ENCODE measurements at regions not wholly inside any gene's neighbourhood (a gene's known extent, or its start where the extent isn't known, plus 50 kb on each side); places are given as distances from the start of the nearest gene placed in this dataset.

DNA sequence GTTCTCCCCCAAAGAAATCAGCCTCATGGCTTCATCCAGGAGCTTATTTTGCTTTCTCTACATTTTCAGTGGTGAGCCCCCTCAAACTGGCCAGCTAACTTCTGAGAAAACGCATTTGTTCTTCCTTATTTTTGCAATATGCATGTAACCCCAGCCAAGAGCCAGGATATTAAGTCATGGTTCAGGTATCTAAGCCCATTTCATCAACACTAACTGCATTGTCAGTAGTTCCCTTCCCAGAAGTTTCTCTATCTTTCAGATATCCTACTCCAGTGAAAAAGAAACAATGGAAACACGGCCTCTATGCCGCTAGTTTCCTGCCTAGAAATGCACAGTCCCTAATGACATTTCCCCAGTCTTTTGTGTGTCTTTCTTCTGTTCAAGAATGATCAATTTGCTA lies 102.8 kb upstream of the RASSF8 start:
- Histone ChIP-seq H3K36me3 (no peaks in the 10 kb centered on the region), H3K9me3 (no peaks in the 10 kb centered on the region), H3K4me3 (no peak overlapping the region), H3K27ac (no peak overlapping the region), H3K4me1 (no peaks in the 10 kb centered on the region), H3K27me3 (no peaks in the 10 kb centered on the region)
- TF ChIP-seq, protein P1, sequence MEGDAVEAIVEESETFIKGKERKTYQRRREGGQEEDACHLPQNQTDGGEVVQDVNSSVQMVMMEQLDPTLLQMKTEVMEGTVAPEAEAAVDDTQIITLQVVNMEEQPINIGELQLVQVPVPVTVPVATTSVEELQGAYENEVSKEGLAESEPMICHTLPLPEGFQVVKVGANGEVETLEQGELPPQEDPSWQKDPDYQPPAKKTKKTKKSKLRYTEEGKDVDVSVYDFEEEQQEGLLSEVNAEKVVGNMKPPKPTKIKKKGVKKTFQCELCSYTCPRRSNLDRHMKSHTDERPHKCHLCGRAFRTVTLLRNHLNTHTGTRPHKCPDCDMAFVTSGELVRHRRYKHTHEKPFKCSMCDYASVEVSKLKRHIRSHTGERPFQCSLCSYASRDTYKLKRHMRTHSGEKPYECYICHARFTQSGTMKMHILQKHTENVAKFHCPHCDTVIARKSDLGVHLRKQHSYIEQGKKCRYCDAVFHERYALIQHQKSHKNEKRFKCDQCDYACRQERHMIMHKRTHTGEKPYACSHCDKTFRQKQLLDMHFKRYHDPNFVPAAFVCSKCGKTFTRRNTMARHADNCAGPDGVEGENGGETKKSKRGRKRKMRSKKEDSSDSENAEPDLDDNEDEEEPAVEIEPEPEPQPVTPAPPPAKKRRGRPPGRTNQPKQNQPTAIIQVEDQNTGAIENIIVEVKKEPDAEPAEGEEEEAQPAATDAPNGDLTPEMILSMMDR (IDR thresholded peaks at IDR 0.05): no peak
- TF ChIP-seq POLR2A (IDR thresholded peaks at IDR 0.05): no peak
- 70% methylated on average over 3 of the region's 3 CpGs for WGBS (ENCODE audit: insufficient coverage, low coverage, low lambda C conversion rate, missing lambda C conversion rate)
- ATAC-seq: no peak
- no peak for DNase-seq
- intact Hi-C loops (cut with DNase I): no loop called here

DNA sequence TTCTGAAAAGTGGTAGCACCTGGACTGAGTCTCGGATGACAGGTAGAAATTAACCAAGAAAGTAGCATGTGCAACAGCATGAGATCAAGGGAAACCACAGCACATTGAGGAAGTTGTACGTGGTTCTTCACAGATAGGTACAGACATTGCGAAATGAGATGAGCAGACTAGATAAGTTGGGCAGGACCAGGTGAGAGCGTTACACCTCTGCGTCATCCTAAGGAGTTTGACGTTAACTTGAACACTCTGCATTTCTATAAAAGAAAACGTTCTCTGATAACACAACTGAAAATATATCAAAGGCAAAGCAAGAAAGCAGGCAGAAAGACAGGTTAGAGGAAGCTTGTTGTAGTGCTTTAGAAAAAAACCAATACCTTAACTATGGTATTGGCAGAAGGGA lies 98.5 kb upstream of the RASSF8 start:
- H3K4me1 ChIP-seq: no peaks in the 10 kb centered on the region
- no peaks in the 10 kb centered on the region for H3K9me3 ChIP-seq
- no peak overlapping the region for H3K27ac ChIP-seq
- TF ChIP-seq, protein P1 (IDR thresholded peaks at IDR 0.05): no peak
- TF ChIP-seq POLR2A (IDR thresholded peaks at IDR 0.05): no peak
- no peak for ATAC-seq
- H3K4me3 ChIP-seq: no peak overlapping the region
- intact Hi-C loops (cut with DNase I): no loop called here
- no peak for DNase-seq
- no peaks in the 10 kb centered on the region for H3K36me3 ChIP-seq
- WGBS (ENCODE audit: insufficient coverage, low coverage, low lambda C conversion rate, missing lambda C conversion rate): 49% methylated on average over 7 of the region's 7 CpGs
- H3K27me3 ChIP-seq: no peaks in the 10 kb centered on the region

DNA sequence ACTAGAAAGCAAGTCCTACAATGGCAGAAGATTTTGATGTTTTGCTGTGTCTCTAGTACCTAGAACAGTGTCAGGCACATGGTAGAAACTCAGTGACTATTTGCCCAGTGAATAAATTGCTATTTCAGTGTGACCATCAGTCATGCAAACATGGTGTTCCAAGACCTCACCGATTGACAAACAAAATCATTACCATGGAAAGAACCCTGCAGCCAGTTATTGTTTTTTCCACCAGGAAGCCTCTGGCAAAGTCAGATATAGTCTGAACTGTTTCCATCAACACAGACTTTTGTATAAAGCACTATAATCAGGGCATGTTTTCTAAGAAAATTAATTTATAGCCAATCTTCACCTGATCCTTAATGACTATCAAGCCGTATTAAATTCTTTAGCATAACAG lies 97.3 kb upstream of the RASSF8 start:
- Histone ChIP-seq H3K36me3 (no peaks in the 10 kb centered on the region), H3K4me3 (no peak overlapping the region), H3K27ac (no peak overlapping the region), H3K9me3 (no peaks in the 10 kb centered on the region), H3K4me1 (no peaks in the 10 kb centered on the region), H3K27me3 (no peaks in the 10 kb centered on the region)
- 64% methylated on average over 2 of the region's 2 CpGs for WGBS (ENCODE audit: insufficient coverage, low coverage, low lambda C conversion rate, missing lambda C conversion rate)
- DNase-seq (no peak), ATAC-seq (no peak)
- intact Hi-C loops (cut with DNase I): no loop called here
- TF ChIP-seq POLR2A (IDR thresholded peaks at IDR 0.05): no peak
- TF ChIP-seq, protein P1 (IDR thresholded peaks at IDR 0.05): no peak

DNA sequence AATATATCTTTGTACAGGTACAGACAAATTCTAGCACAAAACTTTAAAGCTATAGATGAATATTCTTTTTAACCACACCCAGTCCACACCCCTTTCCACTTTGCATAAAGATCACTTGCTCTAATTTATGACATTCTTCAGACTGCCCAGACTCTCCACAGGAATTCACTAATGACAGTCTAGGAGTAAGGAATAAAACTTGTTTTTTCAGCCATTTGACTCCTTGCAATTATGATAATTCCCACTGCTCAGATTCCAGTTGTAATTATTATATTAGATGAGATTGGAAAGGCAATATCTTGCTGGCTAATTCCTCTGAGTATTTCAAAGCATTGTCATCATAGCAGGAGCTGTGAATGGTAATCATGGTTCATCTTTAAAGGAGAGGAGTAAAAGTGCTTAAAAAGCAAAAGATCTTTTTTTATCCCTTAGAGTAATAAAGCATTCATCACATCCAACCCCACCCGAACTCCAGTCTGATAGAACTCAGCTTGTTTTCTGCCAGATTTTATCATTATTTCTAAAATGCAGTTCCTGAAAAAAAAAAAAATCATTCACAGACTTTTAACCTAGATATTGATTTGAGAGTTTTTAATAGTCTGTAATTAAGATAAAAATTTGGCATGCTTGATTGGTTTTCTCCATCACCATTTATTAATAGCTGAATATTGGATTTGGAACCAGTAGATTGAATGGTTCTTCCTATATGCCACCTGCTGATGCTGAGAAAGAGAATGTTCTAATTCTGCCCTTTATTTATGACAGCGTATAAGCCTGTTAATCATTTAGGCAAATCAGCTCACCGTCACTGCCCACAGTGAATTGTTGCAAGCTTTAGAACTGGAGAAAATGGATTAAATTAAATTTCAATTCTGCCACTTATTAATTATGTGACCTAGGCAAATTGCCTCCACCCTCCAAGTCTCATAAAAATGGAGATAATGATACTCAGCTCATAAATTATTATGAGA lies 93.9 kb upstream of the RASSF8 start:
- Histone ChIP-seq H3K36me3 (no peaks in the 10 kb centered on the region), H3K27me3 (no peaks in the 10 kb centered on the region), H3K9me3 (no peaks in the 10 kb centered on the region), H3K27ac (no peak overlapping the region), H3K4me1 (no peaks in the 10 kb centered on the region), H3K4me3 (no peak overlapping the region)
- ATAC-seq (no peak), DNase-seq (no peak)
- intact Hi-C loops (cut with DNase I): no loop called here
- WGBS (ENCODE audit: insufficient coverage, low coverage, low lambda C conversion rate, missing lambda C conversion rate): 76% methylated on average over 3 of the region's 3 CpGs
- TF ChIP-seq, protein P1 (IDR thresholded peaks at IDR 0.05): no peak
- no peak for TF ChIP-seq POLR2A (IDR thresholded peaks at IDR 0.05)
